HG03342 (cell line): ENCODE measurements at regions not wholly inside any gene's neighbourhood (a gene's known extent, or its start where the extent isn't known, plus 50 kb on each side); places are given as distances from the start of the nearest gene placed in this dataset.
"Not testable (repeated sequence)": the region's sequence is repeated elsewhere in the genome, so short reads cannot be mapped to it uniquely, and the experiment has no call there.

ENCODE experiments used
- ATAC-seq: cut with Tn5 transposase; IDR thresholded peaks from one replicate; pipeline ENCODE4 v1.9.1; 2021; ENCODE audit warnings: mild to moderate bottlenecking, moderate library complexity; ENCODE audit not compliant: unreplicated experiment

- no peak for ATAC-seq
These were observed 248.9 kb downstream of the OSR1 start for GRCh38 chr2:19109518-19109917.

GRCh38 chr2:19106376-19106775 lies 252.0 kb downstream of the OSR1 start:
- ATAC-seq: no peak

- no peak for ATAC-seq
These were observed 253.9 kb downstream of the OSR1 start for GRCh38 chr2:19104503-19104902.

GRCh38 chr2:19102696-19103423 lies 255.6 kb downstream of the OSR1 start:
- no peak for ATAC-seq

- no peak for ATAC-seq
These were observed 256.5 kb downstream of the OSR1 start for GRCh38 chr2:19101968-19102367.

GRCh38 chr2:19100570-19100969 lies 257.9 kb downstream of the OSR1 start:
- ATAC-seq: no peak

- no peak for ATAC-seq
These were observed 259.2 kb downstream of the OSR1 start for GRCh38 chr2:19099181-19099580.

- ATAC-seq: no peak
These were observed 259.8 kb downstream of the OSR1 start for GRCh38 chr2:19098467-19099160.

- not testable (repeated sequence) for ATAC-seq
These were observed 268.9 kb downstream of the OSR1 start for GRCh38 chr2:19089476-19089875.

GRCh38 chr2:19086231-19086651 lies 272.2 kb downstream of the OSR1 start:
- ATAC-seq: no peak

GRCh38 chr2:19078709-19079108 lies 279.7 kb downstream of the OSR1 start:
- ATAC-seq: no peak

GRCh38 chr2:19073522-19073921 lies 284.9 kb downstream of the OSR1 start:
- no peak for ATAC-seq

- no peak for ATAC-seq
These were observed 286.3 kb downstream of the OSR1 start for GRCh38 chr2:19072161-19072560.

- no peak for ATAC-seq
These were observed 287.5 kb downstream of the OSR1 start for GRCh38 chr2:19070886-19071285.

- ATAC-seq: no peak
These were observed 290.2 kb downstream of the OSR1 start for GRCh38 chr2:19068206-19068605.

GRCh38 chr2:19062370-19062769 lies 296.1 kb downstream of the OSR1 start:
- ATAC-seq: no peak

- no peak for ATAC-seq
These were observed 299.3 kb downstream of the OSR1 start for GRCh38 chr2:19059076-19059475.

- ATAC-seq: no peak
These were observed 307.1 kb downstream of the OSR1 start for GRCh38 chr2:19051203-19051831.

GRCh38 chr2:19050354-19050753 lies 308.1 kb downstream of the OSR1 start:
- no peak for ATAC-seq

- ATAC-seq: no peak
These were observed 309.7 kb downstream of the OSR1 start for GRCh38 chr2:19048593-19049266.

- ATAC-seq: peak; percentile 75
These were observed 311.2 kb downstream of the OSR1 start for GRCh38 chr2:19046986-19047780.
